HG03066 (cell line): ENCODE measurements at regions not wholly inside any gene's neighbourhood (a gene's known extent, or its start where the extent isn't known, plus 50 kb on each side); places are given as distances from the start of the nearest gene placed in this dataset.

ENCODE experiments used
- ATAC-seq: cut with Tn5 transposase; IDR thresholded peaks from one replicate; pipeline ENCODE4 v1.9.1; 2021; ENCODE audit warnings: low read depth; ENCODE audit not compliant: unreplicated experiment

DNA sequence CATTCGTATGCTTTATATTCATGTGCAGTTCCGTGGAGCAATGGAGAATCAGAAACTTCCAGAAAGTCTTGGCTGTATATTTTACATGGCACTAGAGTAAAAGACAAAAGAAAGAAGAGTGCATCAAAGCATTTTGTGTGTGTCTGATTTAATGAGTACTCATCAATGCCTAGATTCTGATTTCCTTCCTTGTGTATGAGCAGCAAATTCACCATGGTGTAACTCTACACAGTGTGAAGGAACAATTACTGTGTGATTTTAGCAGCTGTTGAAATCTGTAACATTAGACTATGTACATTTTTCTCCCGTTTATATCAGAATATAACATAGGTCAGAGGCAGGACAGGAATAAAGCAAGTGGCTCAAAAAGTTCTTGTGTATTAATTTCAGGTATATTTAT lies 102.0 kb upstream of the TSC22D2 start:
- no peak for ATAC-seq

- ATAC-seq: peak; percentile 60
These were observed 104.3 kb upstream of the TSC22D2 start for GRCh38 chr3:150303768-150304167.

DNA sequence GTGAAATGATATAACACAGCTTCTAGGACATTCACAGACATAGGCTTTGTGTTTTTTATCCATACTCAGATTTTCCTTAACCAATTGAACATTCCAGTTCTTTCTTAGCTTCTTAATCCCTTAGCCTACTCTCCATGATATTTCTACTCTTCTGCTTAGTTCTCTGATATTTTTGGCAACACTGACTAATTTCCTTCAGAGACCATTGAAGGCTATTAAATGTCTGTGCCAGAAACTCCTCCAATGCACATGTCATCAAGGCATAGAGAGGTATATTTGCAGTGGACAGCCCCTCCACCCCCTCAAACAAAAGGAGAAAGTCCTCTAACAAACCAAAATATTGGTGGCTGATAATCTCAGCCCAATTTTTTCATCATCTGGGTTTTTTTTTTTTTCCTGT lies 105.9 kb upstream of the TSC22D2 start:
- no peak for ATAC-seq

DNA sequence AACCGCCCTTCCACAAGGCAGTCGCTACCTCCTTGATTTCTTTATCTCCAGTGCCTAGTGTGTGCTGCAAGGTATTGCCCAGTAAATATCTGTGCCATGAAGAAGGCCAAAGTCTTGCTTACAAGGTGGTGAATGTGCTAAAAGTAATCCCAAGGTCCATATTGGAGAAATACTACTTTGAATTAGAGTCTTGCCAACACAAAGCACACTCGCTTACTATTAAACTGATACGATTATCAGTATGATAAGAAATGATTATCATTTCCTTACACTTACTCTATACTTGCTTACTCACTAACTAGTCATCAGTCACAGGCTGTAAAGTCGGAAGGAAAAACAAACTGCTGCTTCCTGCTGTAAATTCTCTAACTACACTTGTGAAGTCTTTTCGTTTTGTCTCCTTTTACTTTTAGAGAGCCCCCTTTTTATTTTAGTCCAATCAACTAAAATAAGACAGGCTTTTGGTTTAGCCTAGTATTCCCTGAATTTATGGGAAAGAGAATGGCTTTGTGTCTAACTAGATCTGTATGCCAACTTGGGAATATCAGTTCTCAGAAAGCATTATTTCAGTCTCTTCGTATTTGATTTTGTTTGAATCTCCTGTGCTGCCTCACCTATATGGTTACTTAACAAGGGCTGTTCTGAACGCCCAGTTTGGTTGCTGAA lies 107.1 kb upstream of the TSC22D2 start:
- ATAC-seq: no peak

DNA sequence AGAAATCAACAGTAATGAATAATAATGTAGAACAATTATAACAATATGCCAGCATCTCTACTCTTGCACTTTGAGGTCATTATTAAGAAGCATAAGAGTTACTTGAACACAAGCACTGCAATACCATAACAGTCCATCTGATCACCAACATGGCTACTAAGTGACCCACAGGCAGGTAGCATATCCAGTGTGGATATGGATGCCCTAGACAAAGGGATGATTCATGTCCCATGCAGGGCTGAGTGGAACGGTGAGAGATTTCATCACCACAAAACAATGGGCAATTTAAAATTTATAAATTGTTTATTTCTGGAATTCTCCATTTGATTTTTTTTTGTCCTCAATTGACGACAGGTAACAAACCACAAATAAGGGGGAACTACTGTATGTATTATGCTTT lies 107.7 kb upstream of the TSC22D2 start:
- no peak for ATAC-seq

DNA sequence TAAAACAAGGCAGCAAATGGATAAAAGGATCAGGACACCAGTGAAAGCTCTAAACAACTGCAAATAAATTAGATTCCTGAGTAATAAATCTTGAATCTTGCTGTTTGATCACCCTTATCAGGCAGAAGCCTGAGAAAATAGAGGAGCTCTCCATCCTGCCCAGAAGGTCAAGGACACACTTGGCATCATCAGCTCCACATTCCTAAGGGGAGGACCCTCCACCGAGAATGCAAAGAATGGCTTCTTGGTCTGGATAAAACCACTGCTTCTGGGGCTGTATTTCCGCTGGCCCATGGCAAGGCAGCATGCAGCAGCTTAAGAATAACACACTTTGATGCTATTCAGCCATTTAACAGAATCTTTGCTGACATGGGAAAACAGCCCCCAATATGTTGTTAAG lies 108.9 kb upstream of the TSC22D2 start:
- ATAC-seq: no peak

DNA sequence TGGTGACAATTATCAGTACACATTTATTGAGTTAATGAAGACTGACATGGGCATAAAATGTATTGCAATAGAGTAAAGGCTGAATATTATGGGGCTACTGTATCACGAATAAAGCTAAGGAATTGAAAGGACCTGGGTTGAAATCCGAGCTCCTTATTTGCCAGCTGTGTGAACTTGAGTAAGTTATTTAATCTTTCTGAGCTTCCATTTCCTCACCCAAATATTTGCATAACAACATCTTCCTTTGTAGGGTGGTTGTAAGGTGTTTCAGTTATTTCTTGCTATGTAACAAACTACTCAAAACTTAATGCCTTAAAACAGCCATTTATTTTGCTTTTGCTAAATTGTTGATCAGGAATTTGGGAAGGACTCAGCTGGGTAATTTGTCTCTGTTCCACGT lies 111.1 kb upstream of the TSC22D2 start:
- no peak for ATAC-seq

GRCh38 chr3:150296123-150296735 lies 111.9 kb upstream of the TSC22D2 start:
- ATAC-seq: no peak

GRCh38 chr3:150293401-150294001 lies 114.6 kb upstream of the TSC22D2 start:
- no peak for ATAC-seq

DNA sequence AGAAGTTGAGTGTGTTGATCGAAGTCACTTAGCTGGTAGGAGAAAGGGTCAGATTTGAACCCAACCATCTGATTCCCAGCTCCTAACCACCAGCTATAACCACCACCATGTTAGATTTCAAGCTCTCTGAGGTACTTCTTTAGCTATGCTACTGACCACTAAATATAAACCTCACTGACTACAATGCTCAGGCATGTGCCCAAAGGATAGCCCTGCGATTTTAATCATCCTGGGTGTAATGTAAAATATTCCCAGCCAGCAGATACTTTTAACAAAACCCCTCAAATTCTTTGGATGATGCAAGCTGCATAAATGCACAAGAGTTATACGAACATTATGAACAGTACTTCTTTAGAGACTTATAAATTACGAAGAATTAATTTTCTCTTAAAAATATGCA lies 115.2 kb upstream of the TSC22D2 start:
- no peak for ATAC-seq

- no peak for ATAC-seq
These were observed 116.6 kb upstream of the TSC22D2 start for GRCh38 chr3:150291515-150291914.

GRCh38 chr3:150286390-150287147 lies 121.5 kb upstream of the TSC22D2 start:
- ATAC-seq: no peak

- no peak for ATAC-seq
These were observed 122.5 kb upstream of the TSC22D2 start for GRCh38 chr3:150285601-150286000.

DNA sequence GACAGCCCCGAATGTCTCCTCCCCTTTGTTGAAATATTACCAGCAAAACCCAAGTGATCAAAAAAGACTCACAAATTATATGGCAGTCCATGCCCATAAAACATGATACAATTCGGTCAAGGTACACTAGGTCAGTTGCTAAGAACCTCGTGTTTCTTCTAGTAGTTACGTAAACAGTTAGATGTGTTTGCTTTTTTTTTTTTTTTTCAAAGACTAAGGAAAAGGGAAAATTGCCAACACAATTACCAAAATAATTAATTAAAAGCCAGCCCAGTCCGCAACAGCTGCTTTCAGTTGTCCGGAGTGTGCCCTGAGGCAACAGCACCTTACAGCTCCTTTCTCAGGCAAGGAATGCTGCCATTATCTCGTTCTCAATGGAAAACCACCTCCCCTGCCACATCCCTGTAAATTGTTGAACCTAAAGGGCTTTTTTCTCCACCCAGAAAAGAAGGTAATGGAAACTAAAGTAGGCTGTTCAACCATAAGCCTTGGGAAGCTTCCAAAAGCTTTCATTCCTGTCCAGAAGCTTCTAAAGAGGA lies 129.2 kb upstream of the TSC22D2 start:
- ATAC-seq: no peak

GRCh38 chr3:150278195-150278594 lies 129.9 kb upstream of the TSC22D2 start:
- no peak for ATAC-seq

GRCh38 chr3:150277444-150277843 lies 130.7 kb upstream of the TSC22D2 start:
- no peak for ATAC-seq

- ATAC-seq: no peak
These were observed 132.2 kb upstream of the TSC22D2 start for GRCh38 chr3:150275941-150276340.

DNA sequence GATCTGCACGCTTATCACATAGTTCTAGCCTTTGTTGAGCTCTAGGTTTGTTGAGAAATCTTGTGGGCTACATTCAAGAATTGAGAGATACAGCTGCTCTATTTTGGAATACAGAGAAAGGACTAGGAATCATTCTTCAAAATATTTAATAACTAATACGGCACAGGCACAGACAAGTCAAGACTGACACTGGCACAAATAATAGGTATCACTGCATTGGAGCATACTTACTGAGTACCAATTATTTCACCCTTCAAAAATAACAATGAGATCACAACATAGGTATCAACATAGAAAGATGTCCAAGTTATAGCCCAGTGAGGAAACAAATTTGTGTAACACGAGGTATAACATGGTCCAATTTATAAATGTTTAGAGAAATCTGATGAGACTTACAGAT lies 133.7 kb upstream of the TSC22D2 start:
- no peak for ATAC-seq

DNA sequence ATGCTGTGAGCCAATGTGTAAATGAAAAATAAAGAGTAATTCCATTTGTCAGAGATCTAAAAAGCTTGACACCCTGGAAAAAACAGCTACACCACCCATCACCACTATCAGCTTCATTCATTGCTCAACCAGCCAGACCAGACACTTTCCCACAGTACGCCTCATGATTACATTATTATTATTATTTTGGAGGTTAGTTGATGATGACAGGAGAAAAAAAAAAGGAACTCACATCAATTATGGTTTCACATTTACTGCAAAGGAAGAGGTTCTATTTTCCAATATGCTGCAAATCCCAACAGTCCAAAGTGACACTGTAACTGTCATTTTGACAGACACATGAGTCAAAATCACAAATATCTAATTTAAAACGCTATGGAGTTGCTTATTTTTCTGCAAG lies 134.7 kb upstream of the TSC22D2 start:
- ATAC-seq: no peak

DNA sequence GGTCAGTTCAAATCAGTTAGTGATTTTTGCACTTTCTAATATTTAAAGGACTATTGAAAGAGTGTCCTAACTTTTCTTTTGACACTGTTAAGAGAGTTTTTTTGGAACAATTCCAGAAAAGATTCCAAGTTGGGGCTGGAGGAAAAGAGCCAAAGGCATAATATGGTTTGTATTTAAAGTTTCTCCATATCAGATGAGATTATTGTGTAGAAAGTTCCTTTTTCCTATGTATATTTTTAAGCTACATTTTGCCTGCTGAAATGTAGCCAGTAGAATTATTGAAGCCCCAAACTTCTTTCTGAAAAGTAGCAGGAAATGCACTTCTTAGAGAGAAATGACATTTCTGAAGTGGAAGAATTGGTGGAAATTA lies 136.5 kb upstream of the TSC22D2 start:
- ATAC-seq: no peak

- ATAC-seq: no peak
These were observed 137.1 kb upstream of the TSC22D2 start for GRCh38 chr3:150270883-150271590.
